ENCODE measurements at regions not wholly inside any gene's neighbourhood (a gene's known extent, or its start where the extent isn't known, plus 50 kb on each side); places are given as distances from the start of the nearest gene placed in this dataset.

GRCh38 chr10:117666166-117666565 lies 123.6 kb downstream of the EMX2 start:
- Histone ChIP-seq H3K27ac (ENCODE audit: low read depth, low read length, poor library complexity, severe bottlenecking) (no peak overlapping the region), H3K4me1 (ENCODE audit: insufficient read depth, low read length, poor library complexity, severe bottlenecking) (no peaks in the 10 kb centered on the region), H3K4me3 (ENCODE audit: low read depth, low read length, poor library complexity, severe bottlenecking) (no peak overlapping the region), H3K36me3 (ENCODE audit: insufficient read depth, low read length, poor library complexity, severe bottlenecking) (no peaks in the 10 kb centered on the region), H3K9me3 (ENCODE audit: low read depth, low read length, poor library complexity, severe bottlenecking) (no peaks in the 10 kb centered on the region), H3K27me3 (replicated peaks; ENCODE audit: insufficient read depth, low read depth, low read length, poor library complexity) (peaks cover 13% of the 10 kb centered on the region)
- POLR2A ChIA-PET (ENCODE audit: low non-redundant PET): no interaction called here
- DNase-seq (ENCODE audit: low spot score): no peak
- intact Hi-C loops (cut with micrococcal nuclease; ENCODE audit: unreplicated experiment): no loop called here
- TF ChIP-seq, protein P1, sequence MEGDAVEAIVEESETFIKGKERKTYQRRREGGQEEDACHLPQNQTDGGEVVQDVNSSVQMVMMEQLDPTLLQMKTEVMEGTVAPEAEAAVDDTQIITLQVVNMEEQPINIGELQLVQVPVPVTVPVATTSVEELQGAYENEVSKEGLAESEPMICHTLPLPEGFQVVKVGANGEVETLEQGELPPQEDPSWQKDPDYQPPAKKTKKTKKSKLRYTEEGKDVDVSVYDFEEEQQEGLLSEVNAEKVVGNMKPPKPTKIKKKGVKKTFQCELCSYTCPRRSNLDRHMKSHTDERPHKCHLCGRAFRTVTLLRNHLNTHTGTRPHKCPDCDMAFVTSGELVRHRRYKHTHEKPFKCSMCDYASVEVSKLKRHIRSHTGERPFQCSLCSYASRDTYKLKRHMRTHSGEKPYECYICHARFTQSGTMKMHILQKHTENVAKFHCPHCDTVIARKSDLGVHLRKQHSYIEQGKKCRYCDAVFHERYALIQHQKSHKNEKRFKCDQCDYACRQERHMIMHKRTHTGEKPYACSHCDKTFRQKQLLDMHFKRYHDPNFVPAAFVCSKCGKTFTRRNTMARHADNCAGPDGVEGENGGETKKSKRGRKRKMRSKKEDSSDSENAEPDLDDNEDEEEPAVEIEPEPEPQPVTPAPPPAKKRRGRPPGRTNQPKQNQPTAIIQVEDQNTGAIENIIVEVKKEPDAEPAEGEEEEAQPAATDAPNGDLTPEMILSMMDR (conservative IDR thresholded peaks at IDR 0.05; ENCODE audit: low read depth, low read length): no peak
- TF ChIP-seq EZH2 (IDR thresholded peaks at IDR 0.05; ENCODE audit: borderline replicate concordance, low read depth, low read length, poor library complexity, severe bottlenecking): no peak
- no TSS peak for BruUV-seq (replicated peaks)
- CTCF ChIA-PET: no interaction called here

- Histone ChIP-seq H3K27me3 (replicated peaks; ENCODE audit: insufficient read depth, low read depth, low read length, poor library complexity) (peaks cover 16% of the 10 kb centered on the region), H3K27ac (ENCODE audit: low read depth, low read length, poor library complexity, severe bottlenecking) (no peak overlapping the region), H3K4me1 (ENCODE audit: insufficient read depth, low read length, poor library complexity, severe bottlenecking) (no peaks in the 10 kb centered on the region), H3K9me3 (ENCODE audit: low read depth, low read length, poor library complexity, severe bottlenecking) (no peaks in the 10 kb centered on the region), H3K4me3 (ENCODE audit: low read depth, low read length, poor library complexity, severe bottlenecking) (no peak overlapping the region), H3K36me3 (ENCODE audit: insufficient read depth, low read length, poor library complexity, severe bottlenecking) (no peaks in the 10 kb centered on the region)
- no TSS peak for BruUV-seq (replicated peaks)
- POLR2A ChIA-PET (ENCODE audit: low non-redundant PET): no interaction called here
- intact Hi-C loops (cut with micrococcal nuclease; ENCODE audit: unreplicated experiment): no loop called here
- DNase-seq (ENCODE audit: low spot score): no peak
- CTCF ChIA-PET: no interaction called here
- TF ChIP-seq, protein P1 (conservative IDR thresholded peaks at IDR 0.05; ENCODE audit: low read depth, low read length): no peak
- no peak for TF ChIP-seq EZH2 (IDR thresholded peaks at IDR 0.05; ENCODE audit: borderline replicate concordance, low read depth, low read length, poor library complexity, severe bottlenecking)
These were observed 124.4 kb downstream of the EMX2 start for GRCh38 chr10:117666965-117667364.

GRCh38 chr10:117667831-117668230 lies 125.3 kb downstream of the EMX2 start:
- no peaks in the 10 kb centered on the region for H3K4me1 ChIP-seq (ENCODE audit: insufficient read depth, low read length, poor library complexity, severe bottlenecking)
- ChIA-PET POLR2A (ENCODE audit: low non-redundant PET) (no interaction called here), CTCF (no interaction called here)
- H3K4me3 ChIP-seq (ENCODE audit: low read depth, low read length, poor library complexity, severe bottlenecking): no peak overlapping the region
- H3K36me3 ChIP-seq (ENCODE audit: insufficient read depth, low read length, poor library complexity, severe bottlenecking): no peaks in the 10 kb centered on the region
- no peaks in the 10 kb centered on the region for H3K9me3 ChIP-seq (ENCODE audit: low read depth, low read length, poor library complexity, severe bottlenecking)
- TF ChIP-seq, protein P1 (conservative IDR thresholded peaks at IDR 0.05; ENCODE audit: low read depth, low read length): no peak
- TF ChIP-seq EZH2 (IDR thresholded peaks at IDR 0.05; ENCODE audit: borderline replicate concordance, low read depth, low read length, poor library complexity, severe bottlenecking): no peak
- intact Hi-C loops (cut with micrococcal nuclease; ENCODE audit: unreplicated experiment): no loop called here
- H3K27ac ChIP-seq (ENCODE audit: low read depth, low read length, poor library complexity, severe bottlenecking): no peak overlapping the region
- no TSS peak for BruUV-seq (replicated peaks)
- H3K27me3 ChIP-seq (replicated peaks; ENCODE audit: insufficient read depth, low read depth, low read length, poor library complexity): peaks cover 17% of the 10 kb centered on the region
- DNase-seq (ENCODE audit: low spot score): no peak

Measured in A673 (cell line).